ENCODE measurements at regions not wholly inside any gene's neighbourhood (a gene's known extent, or its start where the extent isn't known, plus 50 kb on each side); places are given as distances from the start of the nearest gene placed in this dataset.

GRCh38 chr9:28668158-28668557 lies 1094.9 kb upstream of the C9orf72 start:
- BruUV-seq (replicated peaks) = no TSS peak
- in situ Hi-C loops (cut with MboI) = no loop called here
- no peak for FAIRE-seq
- TF ChIP-seq RHOXF2B (CRISPR knock-in tag; conservative IDR thresholded peaks at IDR 0.05) (no peak), EHMT2 (IDR thresholded peaks at IDR 0.05) (no peak), NRF1 (conservative IDR thresholded peaks at IDR 0.05 in 1 of 2, IDR thresholded peaks at IDR 0.05 in 1 of 2) (no peak), ZKSCAN8 (CRISPR knock-in tag; IDR thresholded peaks at IDR 0.05) (no peak), ZNF318 (IDR thresholded peaks at IDR 0.05; ENCODE audit: borderline replicate concordance in 1 of 2, low read depth in 1 of 2) (no peak), SREBF1 (IDR thresholded peaks at IDR 0.05; ENCODE audit: borderline replicate concordance, low read depth, low read length) (no peak), FIP1L1 (IDR thresholded peaks at IDR 0.05; ENCODE audit: low read depth, low read length, poor library complexity, severe bottlenecking) (no peak), RNF2 (IDR thresholded peaks at IDR 0.05) (no peak), ZNF253 (CRISPR knock-in tag; conservative IDR thresholded peaks at IDR 0.05) (no peak), RBFOX2 (IDR thresholded peaks at IDR 0.05; ENCODE audit: low read depth, low read length) (no peak), CREB3L1 (IDR thresholded peaks at IDR 0.05; ENCODE audit: borderline replicate concordance, low read depth) (no peak), ZNF146 (CRISPR knock-in tag; IDR thresholded peaks at IDR 0.05; ENCODE audit: unreplicated experiment) (no peak), MBD1 (CRISPR knock-in tag; IDR thresholded peaks at IDR 0.05) (no peak)

More at GRCh38 chr9:28668158-28668557, 1094.9 kb upstream of the C9orf72 start:
- no peaks in the 10 kb centered on the region for H3K27me3 ChIP-seq (ENCODE audit: control insufficient read depth in 2 of 2, insufficient read depth in 2 of 2, low read length in 2 of 2)
- H3K36me3 ChIP-seq (ENCODE audit: control insufficient read depth, insufficient read depth, low read length) = no peaks in the 10 kb centered on the region
- H2AFZ ChIP-seq (ENCODE audit: low read depth, low read length) = no peak overlapping the region
- H3K9me1 ChIP-seq (ENCODE audit: control insufficient read depth, insufficient read depth, low read length) = no peaks in the 10 kb centered on the region
- CTCF ChIA-PET (ENCODE audit: low intra/inter-chr PET ratio) = no interaction called here
- H3K4me1 ChIP-seq (replicated peaks in 1 of 2; ENCODE audit: control insufficient read depth in 2 of 2, insufficient read depth in 2 of 2, low read length in 2 of 2) = no peaks in the 10 kb centered on the region
- POLR2A ChIA-PET = no interaction called here
- no CpG with 5 or more reads among the region's 2 CpGs for WGBS (ENCODE audit: insufficient coverage, low coverage, missing lambda C conversion rate)
- no peak overlapping the region for H3K27ac ChIP-seq (ENCODE audit: extremely low read depth, low read depth, low read length)
- H3K4me3 ChIP-seq = no peak overlapping the region
- H3K4me2 ChIP-seq (ENCODE audit: insufficient read depth, low read length) = no peak overlapping the region
- H3K79me2 ChIP-seq (ENCODE audit: control insufficient read depth, insufficient read depth, low read length) = no peaks in the 10 kb centered on the region
- intact Hi-C loops (cut with micrococcal nuclease) = no loop called here
- H4K20me1 ChIP-seq (replicated peaks; ENCODE audit: control insufficient read depth, insufficient read depth, low read length) = no peaks in the 10 kb centered on the region
- DNase-seq (ENCODE audit: extremely low read depth in 1 of 4, low spot score in 3 of 4) = no peak
- no peak for ATAC-seq
- H3K9ac ChIP-seq (ENCODE audit: insufficient read depth in 1 of 2, low read depth in 2 of 2, low read length in 2 of 2) = no peak overlapping the region
- no peaks in the 10 kb centered on the region for H3K9me3 ChIP-seq (replicated peaks; ENCODE audit: control insufficient read depth, insufficient read depth, low read depth, low read length)

All from K562 (cell line).